GM21515 (cell line): ENCODE measurements at regions not wholly inside any gene's neighbourhood (a gene's known extent, or its start where the extent isn't known, plus 50 kb on each side); places are given as distances from the start of the nearest gene placed in this dataset.
"Not testable (repeated sequence)": the region's sequence is repeated elsewhere in the genome, so short reads cannot be mapped to it uniquely, and the experiment has no call there.

ENCODE experiments used
- ATAC-seq: cut with Tn5 transposase; IDR thresholded peaks from one replicate; pipeline ENCODE4 v1.9.1; 2021; ENCODE audit not compliant: unreplicated experiment

- no peak for ATAC-seq
Measured at GRCh38 chr10:61020420-61021158, 76.6 kb upstream of the RHOBTB1 start.

- ATAC-seq = no peak
Measured at GRCh38 chr10:61018146-61018545, 74.2 kb upstream of the RHOBTB1 start.

- no peak for ATAC-seq
Measured at GRCh38 chr10:61016630-61017029, 72.6 kb upstream of the RHOBTB1 start.

GRCh38 chr10:61016007-61016406 is 72.0 kb upstream of the RHOBTB1 start:
- ATAC-seq = no peak

- no peak for ATAC-seq
Measured at GRCh38 chr10:61010863-61011262, 66.9 kb upstream of the RHOBTB1 start.

GRCh38 chr10:61003069-61003468 is 59.1 kb upstream of the RHOBTB1 start:
- not testable (repeated sequence) for ATAC-seq

- ATAC-seq = no peak
Measured at GRCh38 chr10:61001731-61002122, 57.7 kb upstream of the RHOBTB1 start.

- no peak for ATAC-seq
Measured at GRCh38 chr10:61000769-61001730, 57.1 kb upstream of the RHOBTB1 start.

GRCh38 chr10:60998932-60999331 is 54.9 kb upstream of the RHOBTB1 start:
- ATAC-seq = no peak

GRCh38 chr10:60994128-60994527 is 50.1 kb upstream of the RHOBTB1 start:
- ATAC-seq = no peak
